DMS53 (cell line): ENCODE measurements at regions not wholly inside any gene's neighbourhood (a gene's known extent, or its start where the extent isn't known, plus 50 kb on each side); places are given as distances from the start of the nearest gene placed in this dataset.

Experiments
- DNase-seq: peaks from one replicate; lab custom pipeline; 2025; lab: John Stamatoyannopoulos, UW

GRCh38 chr1:172887162-172887561 lies 163.6 kb downstream of the TNFSF18 start:
- peak; percentile 9 for DNase-seq

DNA sequence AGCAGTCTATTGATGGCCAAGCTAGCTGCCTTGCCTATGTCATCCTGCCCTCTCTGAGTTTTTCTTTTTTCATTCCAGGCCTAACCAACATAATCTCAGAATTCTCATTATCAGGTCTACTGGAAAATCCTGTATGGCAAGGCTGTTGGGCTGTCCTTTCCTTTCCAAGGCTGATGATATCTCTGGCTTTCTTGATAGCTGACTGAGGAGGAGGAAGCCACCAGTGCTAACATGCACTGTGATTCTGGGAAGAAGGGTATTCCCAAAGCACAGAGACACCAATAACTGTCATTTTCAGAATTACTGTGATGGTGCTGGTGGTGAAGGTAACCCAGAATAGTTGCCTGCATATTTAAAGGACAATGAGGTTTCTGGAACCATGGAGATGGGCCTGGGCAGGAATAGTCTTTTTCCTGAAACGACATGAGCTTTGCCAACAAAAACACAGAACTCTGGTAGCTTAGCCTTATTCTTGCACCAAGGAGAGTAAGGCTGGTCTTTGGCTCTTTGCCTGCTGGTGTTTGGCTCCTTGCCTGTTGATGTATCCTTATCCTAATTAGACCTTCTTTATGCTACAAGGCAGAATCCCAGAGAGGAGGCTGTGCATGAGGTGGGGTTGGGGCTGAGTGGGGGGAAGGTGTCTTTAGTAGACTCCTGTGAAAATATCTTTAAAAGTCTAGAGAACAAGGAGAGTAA lies 157.4 kb downstream of the TNFSF18 start:
- DNase-seq: no peak

DNA sequence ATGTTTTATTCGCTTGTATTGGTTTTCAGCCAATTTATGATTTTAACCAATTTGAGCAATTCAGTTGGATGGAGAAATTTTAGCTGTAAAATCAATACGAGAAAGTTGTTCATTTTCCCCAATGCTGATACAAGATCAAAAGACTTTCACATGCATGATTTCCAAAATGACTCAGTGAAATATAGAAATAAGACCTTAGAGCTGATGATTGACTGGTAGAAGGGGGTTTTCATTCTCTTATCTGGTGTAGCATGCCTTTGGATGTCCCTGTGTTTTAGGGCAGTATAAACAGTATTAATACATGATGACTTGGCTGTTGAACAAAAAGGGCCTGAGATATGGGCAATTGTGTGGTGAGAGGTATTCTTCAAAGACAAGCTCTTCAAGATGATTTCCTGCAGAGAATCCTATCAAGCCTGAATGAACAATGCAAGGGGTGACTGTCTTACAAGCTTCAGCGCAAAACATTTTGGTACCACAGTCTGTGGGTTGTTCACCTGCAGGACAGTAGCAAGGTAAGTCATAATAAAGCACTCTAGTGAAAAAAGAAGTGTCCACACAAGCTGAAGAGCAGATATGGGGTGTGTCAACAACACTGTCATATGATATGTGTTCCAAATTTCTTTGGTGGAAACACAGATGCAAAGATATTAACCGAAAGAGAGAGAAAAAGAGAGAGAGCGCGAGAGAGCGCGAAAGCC lies 156.2 kb downstream of the TNFSF18 start:
- peak; percentile 28 for DNase-seq

GRCh38 chr1:172895050-172895460 lies 155.7 kb downstream of the TNFSF18 start:
- DNase-seq: peak; percentile 51

DNA sequence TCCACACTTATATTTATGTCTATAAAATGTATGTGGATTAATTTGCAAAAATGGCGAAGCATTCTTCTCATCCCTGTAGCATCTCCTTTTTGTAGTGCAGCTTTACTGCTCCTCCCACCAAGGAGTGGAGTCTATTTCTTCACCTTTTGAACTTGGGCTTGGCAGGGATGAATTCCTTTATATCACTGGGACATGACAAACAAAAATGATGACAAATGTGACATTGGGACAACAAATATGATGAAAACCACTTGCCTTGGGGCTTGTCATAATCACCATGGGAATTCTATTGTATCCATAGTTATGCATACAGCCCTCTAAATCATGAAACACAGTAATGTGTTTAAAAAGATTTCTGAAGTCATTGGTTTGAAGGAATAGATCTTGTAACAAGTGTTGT lies 155.0 kb downstream of the TNFSF18 start:
- DNase-seq: no peak

GRCh38 chr1:172897738-172898137 lies 153.0 kb downstream of the TNFSF18 start:
- no peak for DNase-seq

DNA sequence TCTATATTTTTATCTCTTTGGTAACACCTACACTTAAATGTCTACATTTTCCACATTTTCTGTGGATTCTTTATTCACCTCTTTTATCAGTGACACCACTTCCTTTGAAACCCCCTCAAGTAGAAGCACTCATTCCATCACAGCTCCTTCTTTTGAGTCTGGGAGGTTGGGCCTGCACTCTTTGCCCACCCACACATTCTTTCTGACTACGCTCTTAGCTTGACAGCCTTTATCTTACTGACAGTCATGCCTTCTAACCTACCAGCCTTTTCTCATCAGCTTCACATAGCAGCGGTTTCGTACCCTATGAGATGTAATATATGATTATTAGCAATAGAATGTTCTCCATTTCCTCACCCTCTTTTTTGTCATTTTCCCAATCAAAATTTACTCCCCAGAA lies 151.9 kb downstream of the TNFSF18 start:
- no peak for DNase-seq

GRCh38 chr1:172900376-172900997 lies 150.3 kb downstream of the TNFSF18 start:
- no peak for DNase-seq

GRCh38 chr1:172902200-172902599 lies 148.5 kb downstream of the TNFSF18 start:
- no peak for DNase-seq

DNA sequence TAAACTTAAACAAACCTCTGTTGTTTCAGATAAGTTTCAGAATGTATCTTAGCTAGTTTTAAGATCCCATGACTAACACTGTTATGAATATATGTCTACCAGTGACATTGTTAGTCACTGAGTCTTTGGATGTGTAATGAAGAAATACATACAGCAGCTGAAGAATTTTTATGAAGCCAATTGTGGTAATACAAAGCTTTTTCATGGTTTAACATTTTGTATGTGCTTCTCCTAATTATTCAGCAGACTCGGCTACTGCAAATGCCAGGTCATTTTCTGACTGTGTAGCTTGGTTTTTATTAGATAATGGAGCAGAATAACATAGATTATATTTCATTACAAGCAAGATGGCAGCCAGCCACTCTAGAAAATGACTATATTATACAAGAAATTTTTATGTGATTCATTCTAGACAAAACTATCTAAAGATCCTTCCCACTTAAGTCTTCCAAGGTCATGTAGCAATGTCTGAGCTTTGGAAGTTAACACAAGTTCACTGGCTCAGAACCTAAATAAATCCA lies 147.8 kb downstream of the TNFSF18 start:
- no peak for DNase-seq

DNA sequence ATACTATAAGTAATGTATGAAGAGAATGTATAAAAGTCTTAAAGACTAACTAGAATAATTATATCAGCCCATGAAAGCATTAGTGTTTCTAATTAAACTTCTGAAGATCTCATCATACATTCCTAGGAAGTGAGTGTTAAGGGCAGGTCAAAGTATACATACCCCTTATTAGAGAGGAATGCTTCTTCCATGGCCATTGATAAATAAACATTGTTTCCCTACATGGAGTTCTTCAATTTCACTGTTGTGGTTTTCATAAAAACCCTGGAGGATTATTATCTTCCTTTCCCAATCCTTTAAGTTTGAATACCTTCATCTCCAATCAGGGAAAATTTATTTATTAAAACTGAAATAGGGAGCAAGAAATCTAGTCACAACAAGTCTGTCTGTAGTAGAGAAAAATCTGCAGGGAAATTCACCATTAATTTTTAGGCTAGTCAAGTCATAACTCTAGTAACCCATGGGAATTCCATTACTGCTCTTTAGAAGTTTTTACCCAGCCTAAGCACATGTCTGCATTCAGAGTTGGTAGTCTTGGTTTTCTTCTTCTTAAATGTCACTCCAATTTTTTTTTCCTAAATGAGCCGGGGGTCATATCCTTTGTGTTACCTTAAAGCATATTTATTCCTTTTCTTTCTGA lies 147.0 kb downstream of the TNFSF18 start:
- DNase-seq: no peak

DNA sequence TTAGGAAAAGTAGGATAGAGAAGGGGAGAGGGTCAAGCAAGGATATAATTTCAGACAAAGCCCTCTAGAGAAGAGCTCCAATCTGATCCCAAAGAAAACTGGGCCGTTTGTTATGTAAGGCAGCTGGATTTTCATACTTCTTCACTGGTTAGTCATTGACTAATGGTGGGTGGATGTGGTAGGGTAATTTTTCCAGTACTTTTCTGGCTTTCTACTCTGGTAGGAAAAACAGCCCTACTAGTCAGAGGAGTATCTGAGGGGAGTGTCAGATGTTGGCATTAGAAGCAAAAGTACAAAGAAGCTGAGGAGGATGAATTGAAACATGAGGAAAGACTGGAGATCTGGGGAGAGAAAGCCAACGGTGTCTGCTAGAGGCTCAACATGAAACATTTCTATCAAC lies 145.3 kb downstream of the TNFSF18 start:
- no peak for DNase-seq

DNA sequence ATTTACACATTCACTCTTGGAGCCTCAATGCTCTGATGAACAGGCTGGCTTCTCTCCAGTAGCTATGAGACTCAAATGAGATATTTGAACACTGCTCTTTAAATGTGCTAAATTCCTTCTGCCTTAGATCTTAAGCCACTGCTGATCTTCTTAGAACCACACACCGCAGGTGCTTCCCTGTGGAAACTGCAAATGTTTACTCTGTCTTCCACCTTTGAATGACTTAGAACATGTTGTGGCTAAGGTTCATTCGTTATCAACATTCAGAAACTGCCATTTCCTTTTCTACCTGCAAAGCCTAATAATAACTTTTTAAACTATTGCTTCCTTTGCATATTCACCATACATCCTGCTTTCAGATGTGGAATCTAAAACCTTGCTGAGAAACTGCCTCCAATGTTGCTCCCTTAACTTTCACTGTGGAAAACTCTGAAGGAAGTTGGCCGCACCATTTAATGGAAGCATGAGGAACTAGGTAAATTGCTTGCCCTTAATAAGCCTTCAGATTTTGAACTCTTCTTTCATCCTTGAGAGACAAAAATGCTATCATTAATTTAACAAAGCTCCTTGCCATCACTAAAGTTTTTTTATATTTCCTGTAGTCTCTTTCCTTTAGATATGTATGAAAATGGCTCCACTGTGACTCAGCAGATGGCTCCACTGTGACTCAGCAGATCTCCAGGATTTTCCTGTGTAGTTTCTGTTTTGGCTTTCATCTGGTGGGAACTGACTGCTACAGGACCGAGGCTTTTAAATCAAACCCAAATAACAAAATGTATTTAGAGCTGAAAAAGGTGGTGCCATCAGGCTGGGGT lies 143.8 kb downstream of the TNFSF18 start:
- peak; percentile 68 for DNase-seq

GRCh38 chr1:172907834-172908326 lies 142.9 kb downstream of the TNFSF18 start:
- DNase-seq: no peak

- peak; percentile 11 for DNase-seq
Measured at GRCh38 chr1:172909606-172910326, 141.0 kb downstream of the TNFSF18 start.

- DNase-seq: peak; percentile 31
Measured at GRCh38 chr1:172912765-172913260, 137.9 kb downstream of the TNFSF18 start.

- no peak for DNase-seq
Measured at GRCh38 chr1:172914501-172915144, 136.1 kb downstream of the TNFSF18 start.

- DNase-seq: no peak
Measured at GRCh38 chr1:172915271-172915670, 135.5 kb downstream of the TNFSF18 start.

- DNase-seq: no peak
Measured at GRCh38 chr1:172916116-172916515, 134.6 kb downstream of the TNFSF18 start.

DNA sequence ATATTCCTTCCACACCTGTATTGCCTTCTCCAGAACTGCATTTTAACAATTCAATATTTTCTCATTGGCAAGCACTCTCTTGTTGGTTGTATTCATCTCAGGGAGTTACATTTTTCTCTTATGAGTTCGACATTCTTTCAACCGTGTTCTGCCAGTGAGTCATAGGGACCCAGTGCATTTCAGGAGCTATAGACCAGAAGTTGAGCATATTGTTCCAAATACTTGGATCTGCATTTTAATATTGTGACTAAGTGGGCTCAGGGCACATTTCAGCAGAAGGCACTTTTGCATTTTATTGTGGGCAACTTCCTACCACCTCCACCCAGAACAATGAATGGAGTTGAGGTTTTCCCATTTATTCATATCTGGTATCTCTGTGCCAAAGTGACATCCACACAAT lies 132.8 kb downstream of the TNFSF18 start:
- peak; percentile 13 for DNase-seq
